ENCODE measurements at regions not wholly inside any gene's neighbourhood (a gene's known extent, or its start where the extent isn't known, plus 50 kb on each side); places are given as distances from the start of the nearest gene placed in this dataset.

- no peak for DNase-seq
Observed at GRCh38 chr7:12785473-12785872, 98.0 kb downstream of the ARL4A start.

- no peak for DNase-seq
Observed at GRCh38 chr7:12786494-12786893, 99.1 kb downstream of the ARL4A start.

GRCh38 chr7:12788171-12788570, 100.7 kb downstream of the ARL4A start:
- DNase-seq: no peak

- DNase-seq: no peak
Observed at GRCh38 chr7:12788591-12788990, 101.2 kb downstream of the ARL4A start.

- no peak for DNase-seq
Observed at GRCh38 chr7:12794722-12795302, 107.4 kb downstream of the ARL4A start.

- no peak for DNase-seq
Observed at GRCh38 chr7:12796397-12797127, 109.1 kb downstream of the ARL4A start.

- DNase-seq: no peak
Observed at GRCh38 chr7:12800486-12800885, 113.1 kb downstream of the ARL4A start.

- DNase-seq: no peak
Observed at GRCh38 chr7:12801107-12801506, 113.7 kb downstream of the ARL4A start.

- no peak for DNase-seq
Observed at GRCh38 chr7:12802070-12802469, 114.6 kb downstream of the ARL4A start.

- no peak for DNase-seq
Observed at GRCh38 chr7:12803542-12803941, 116.1 kb downstream of the ARL4A start.

GRCh38 chr7:12805518-12805928, 118.1 kb downstream of the ARL4A start:
- no peak for DNase-seq

GRCh38 chr7:12805957-12806356, 118.5 kb downstream of the ARL4A start:
- no peak for DNase-seq

- no peak for DNase-seq
Observed at GRCh38 chr7:12809476-12809875, 122.0 kb downstream of the ARL4A start.

GRCh38 chr7:12812111-12812510, 124.7 kb downstream of the ARL4A start:
- DNase-seq: no peak

GRCh38 chr7:12814107-12814506, 126.7 kb downstream of the ARL4A start:
- DNase-seq: no peak

- no peak for DNase-seq
Observed at GRCh38 chr7:12814828-12815227, 127.4 kb downstream of the ARL4A start.

- no peak for DNase-seq
Observed at GRCh38 chr7:12815426-12815825, 128.0 kb downstream of the ARL4A start.

- no peak for DNase-seq
Observed at GRCh38 chr7:12815871-12816270, 128.4 kb downstream of the ARL4A start.

GRCh38 chr7:12820777-12821176, 133.3 kb downstream of the ARL4A start:
- no peak for DNase-seq

- no peak for DNase-seq
Observed at GRCh38 chr7:12821746-12822145, 134.3 kb downstream of the ARL4A start.

GRCh38 chr7:12826079-12826478, 138.6 kb downstream of the ARL4A start:
- no peak for DNase-seq

- DNase-seq: no peak
Observed at GRCh38 chr7:12827219-12827821, 139.9 kb downstream of the ARL4A start.

- DNase-seq: no peak
Observed at GRCh38 chr7:12827920-12828319, 140.5 kb downstream of the ARL4A start.

GRCh38 chr7:12831024-12831423, 143.6 kb downstream of the ARL4A start:
- DNase-seq: no peak
